GM19043 (cell line): ENCODE measurements at regions not wholly inside any gene's neighbourhood (a gene's known extent, or its start where the extent isn't known, plus 50 kb on each side); places are given as distances from the start of the nearest gene placed in this dataset.

Experiments
- ATAC-seq: cut with Tn5 transposase; IDR thresholded peaks from one replicate; pipeline ENCODE4 v1.9.1; 2021; ENCODE audit warnings: low read depth; ENCODE audit not compliant: unreplicated experiment

GRCh38 chr6:154561750-154562149, 51.3 kb upstream of the CNKSR3 start:
- no peak for ATAC-seq

DNA sequence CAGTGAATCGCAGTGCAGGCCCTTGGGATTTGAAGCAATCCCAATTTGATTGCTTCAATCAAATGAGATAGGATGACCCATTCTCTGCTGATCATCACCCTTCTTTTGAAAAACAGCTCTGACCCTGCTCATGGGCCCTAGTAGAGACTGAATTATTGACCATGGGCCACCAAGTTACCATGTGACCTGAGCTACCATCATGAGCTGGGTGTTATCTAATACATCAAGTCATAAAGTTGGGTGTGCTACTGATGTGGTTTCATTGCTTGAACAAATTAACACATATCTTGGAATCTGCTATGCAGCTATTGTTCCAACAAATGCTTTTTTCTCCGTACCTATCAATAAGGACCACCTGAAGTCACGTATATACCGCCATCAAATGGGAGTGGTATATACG, 54.8 kb upstream of the CNKSR3 start:
- ATAC-seq = no peak

DNA sequence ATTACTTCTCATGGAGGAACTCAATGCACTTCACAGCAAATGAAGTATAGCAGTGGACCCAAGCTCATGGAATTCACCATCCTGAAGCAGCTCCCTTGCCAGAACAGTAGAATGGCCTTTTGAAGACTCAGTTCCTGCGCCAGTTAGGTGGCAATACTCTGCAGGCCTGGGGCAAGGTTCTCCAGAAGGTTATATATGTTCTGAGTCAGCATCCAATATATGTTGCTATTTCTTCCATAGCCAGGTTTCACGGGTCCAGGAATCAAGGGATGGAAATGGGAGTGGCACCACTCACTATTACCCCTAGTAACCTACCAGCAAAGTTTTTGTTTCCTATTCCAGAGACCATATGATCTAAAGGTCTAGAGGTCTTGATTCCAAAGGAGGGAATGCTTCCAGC, 56.4 kb upstream of the CNKSR3 start:
- no peak for ATAC-seq

- ATAC-seq = no peak
These were observed 57.3 kb upstream of the CNKSR3 start for GRCh38 chr6:154567695-154568220.

DNA sequence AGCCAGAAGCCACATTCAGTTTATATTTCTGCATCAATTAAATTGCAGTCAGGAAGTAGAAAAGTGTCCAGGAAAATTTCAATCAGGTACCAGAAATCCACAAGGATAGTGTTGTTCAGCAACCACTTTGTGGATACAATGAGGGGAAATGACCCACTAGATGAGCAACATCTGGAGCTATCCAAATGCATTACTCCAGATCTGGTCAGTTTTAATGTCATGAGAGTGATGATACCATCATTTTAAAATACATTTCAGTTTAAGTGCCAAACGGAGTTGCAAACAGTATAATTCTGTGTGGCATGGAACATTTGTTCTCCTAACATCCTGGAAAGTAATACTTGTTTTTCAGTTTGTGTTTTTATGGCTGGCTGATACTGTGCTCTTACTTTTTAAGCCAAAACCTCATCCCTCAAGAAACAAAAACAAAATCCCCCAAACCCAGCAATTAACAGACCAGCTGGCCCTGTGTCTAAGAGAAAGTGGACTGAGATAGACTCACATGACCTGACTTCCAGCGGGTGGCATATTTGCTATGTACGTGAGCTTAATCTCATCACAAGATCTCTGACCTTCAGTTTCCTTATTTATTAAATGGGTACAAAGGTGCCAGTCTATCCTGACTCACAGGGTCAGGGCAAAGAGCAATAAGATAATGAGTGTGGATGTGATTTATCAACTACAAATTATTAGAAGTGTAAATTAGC, 58.8 kb upstream of the CNKSR3 start:
- ATAC-seq = no peak

DNA sequence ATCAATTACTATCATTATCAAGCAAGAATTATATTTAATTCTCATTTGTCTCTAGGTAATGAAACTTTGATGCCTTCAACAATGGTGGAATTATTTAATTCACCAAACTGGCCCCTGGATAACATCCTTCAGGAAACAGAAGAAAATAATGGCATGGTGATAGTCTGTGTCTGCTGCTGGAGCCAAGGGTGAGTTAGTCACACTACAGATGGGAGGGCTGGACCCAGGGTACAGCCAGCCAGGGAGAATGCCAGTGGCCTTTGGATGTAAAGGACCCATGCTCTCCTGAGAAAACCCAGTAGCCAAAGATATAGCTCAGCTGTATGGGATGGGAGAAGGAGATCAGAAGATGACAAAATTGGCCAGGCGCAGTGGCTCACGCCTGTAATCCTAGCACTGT, 60.0 kb upstream of the CNKSR3 start:
- ATAC-seq = no peak

DNA sequence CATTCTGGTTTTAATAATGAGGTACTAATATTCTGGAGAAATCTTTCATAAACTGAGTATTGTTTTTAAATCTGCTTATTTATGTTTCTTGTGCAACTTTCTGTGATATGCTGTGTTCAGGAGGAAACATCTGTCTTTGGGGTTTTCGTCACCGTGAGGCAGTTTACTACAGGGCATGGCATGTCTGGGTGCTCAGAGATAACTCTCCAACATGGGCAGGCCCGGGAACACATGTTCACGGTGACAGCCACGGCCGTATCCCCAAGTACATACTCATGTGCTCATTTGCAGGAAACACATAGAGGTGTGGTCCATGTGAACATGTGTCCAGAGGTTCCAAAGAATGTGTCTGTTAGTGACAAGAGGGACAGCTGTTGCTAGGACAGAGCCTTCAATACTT, 62.1 kb upstream of the CNKSR3 start:
- no peak for ATAC-seq

DNA sequence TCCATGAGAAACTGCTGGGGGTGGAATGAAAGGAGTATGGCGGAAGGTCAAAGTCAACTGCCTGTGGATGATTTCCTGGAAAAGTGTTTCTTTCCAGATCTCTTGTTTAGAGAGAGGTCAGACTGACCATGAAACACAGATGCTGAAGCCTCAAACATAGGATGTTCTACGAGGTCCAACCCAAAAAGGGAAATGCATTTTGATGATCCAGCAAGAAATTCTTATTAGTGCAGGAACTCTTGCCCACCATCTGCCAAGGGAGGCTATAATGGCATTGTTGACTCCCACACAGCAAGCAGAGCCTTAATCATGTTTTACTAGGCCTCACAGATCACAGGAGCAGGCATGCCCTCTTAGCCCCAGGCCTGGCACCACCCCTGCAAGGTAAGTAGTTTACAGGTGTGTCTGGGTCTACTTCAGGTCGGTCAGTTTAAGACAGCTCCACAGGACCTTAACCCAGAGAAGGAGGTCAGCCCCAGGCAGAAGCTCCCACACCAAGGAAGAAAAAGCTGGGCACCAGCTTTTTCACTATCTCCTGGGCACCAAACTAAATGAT, 67.6 kb upstream of the CNKSR3 start:
- ATAC-seq = no peak

DNA sequence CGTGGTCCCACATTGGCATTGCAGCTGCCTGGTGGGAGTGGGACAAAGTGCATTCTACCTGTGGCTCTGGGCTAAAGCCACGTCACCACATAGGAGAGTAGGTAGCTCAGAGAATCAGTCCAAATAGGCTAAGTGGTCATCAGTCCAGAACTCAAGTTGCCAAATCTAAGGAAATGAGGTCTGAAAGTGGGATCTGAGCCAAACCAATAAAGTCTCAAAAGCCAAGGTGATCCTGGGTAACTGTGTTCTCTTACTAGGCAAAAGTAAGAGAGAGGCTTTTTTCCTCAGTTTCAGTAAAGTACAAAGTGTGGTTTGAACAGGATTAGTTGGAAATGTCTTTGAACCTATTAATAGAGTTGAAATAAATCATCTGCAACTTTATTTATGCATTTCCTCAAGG, 68.6 kb upstream of the CNKSR3 start:
- ATAC-seq = no peak

GRCh38 chr6:154579485-154579884, 69.0 kb upstream of the CNKSR3 start:
- ATAC-seq = no peak

DNA sequence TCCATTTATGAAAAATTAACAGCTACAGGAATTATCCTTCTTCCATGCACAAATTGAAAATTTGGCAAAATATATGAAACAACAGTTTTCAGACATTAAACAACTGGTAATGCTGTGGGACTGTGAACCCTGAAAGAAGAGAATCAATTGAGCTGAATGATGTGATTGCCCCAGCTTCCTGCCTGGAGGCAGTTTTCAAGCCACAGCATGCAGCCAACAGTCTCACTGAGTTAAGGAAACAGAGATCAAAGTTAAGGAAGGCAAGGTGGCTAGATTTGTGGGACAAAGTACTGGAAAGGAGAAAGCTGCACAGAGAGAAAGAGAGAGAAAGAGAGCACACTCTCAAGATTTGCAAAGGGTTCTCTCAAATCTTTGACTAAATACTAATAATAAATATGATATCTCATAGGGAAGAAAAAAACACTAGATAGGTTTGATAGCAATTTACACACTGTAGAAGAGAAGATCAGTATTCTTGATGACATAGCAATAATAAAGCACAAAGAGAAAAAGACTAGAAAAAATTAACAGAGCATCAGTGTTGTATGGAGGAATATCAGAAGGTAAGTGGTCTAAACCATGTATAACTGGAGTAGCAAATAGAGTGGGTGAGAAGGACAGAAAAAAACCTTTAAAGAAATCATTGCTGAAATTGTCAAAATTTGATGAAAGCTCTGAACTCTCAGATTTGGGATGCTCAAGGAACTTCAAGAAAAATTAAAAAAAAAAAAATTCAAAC, 70.1 kb upstream of the CNKSR3 start:
- ATAC-seq = no peak

DNA sequence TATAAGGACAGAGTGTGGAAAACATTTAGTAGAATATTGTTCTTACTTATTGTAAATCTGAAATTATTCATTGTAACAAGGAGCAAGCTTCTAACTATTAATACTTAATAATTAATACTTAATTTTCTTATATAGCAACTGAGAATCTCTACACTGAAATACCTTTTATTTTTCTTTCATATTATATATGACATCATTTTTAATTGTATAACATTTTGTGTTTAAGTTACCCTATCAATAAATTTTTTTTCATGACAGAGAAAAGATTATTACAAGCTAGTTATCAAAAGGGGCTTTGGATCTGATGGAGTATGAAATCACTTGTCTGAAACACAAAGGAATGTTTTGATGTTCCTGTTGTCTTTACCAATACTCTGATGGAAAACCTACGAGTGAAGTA, 72.2 kb upstream of the CNKSR3 start:
- ATAC-seq = no peak

GRCh38 chr6:154583546-154584188, 73.2 kb upstream of the CNKSR3 start:
- ATAC-seq = no peak

DNA sequence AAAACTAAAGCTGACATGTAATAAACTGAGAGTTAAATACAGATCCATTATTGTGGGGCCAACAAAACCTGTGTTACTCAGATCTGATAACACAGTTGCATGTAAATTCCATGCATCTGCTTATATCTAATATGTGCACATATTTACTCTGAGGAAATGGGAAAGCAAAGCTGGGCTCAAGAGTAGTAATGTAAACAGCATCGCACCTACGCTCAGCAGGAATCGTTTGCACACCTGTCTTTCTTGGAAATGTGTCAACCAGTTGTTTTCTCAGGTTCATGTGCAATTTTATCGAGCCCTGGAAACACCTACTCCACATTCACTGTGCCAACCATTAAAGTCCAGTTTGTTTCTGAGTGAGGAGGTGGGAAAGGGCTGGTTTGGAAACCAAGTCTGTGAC, 80.3 kb upstream of the CNKSR3 start:
- ATAC-seq = no peak

DNA sequence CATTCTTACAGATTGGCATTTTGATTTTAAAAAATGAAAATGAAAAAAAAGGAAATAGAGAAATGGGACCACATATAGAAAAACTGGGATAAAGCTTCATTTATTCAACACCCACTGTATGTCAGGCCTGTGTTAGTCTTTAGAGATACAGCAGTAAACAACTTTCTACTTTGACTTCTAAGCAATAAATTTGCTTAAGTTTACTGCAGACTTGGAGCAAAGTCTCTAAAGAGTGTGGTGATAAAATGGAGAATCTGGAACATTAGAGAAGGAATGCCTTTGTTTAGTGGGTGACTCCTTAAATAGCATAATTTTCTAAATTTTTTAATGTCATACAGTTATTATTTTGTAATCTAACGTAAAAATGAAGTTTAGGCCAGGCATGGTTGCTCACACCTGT, 80.7 kb upstream of the CNKSR3 start:
- ATAC-seq = no peak

DNA sequence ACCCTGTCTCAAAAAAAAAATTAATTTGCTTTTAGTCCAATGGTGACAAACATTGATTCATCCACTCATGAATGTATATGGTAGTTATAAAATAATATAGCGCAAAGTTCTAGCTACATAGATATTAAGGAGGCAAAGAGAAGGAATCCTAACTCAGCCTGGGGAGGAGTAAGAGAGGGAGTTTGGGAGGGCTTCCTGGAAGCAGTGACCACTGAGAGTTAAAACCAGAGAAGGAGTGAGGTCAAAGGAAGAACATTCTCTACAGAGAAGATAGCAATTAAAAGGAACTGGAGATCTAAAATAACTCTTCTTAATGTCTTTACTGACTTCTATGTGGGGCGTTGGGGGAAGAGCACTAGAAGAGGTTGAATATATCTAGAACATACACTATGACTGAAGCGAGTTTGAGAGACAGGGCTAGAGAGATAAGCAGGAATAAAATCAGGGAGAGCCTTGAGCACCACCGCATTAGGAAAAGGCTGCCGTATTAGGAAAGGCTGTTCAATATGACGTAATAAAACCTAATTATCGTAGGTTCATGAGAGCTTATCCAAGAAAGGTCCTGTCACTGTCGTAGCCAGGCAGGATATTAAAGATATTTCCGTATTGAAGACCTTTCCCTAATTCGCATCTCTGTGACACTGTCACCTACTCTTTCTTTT, 81.8 kb upstream of the CNKSR3 start:
- ATAC-seq = no peak

DNA sequence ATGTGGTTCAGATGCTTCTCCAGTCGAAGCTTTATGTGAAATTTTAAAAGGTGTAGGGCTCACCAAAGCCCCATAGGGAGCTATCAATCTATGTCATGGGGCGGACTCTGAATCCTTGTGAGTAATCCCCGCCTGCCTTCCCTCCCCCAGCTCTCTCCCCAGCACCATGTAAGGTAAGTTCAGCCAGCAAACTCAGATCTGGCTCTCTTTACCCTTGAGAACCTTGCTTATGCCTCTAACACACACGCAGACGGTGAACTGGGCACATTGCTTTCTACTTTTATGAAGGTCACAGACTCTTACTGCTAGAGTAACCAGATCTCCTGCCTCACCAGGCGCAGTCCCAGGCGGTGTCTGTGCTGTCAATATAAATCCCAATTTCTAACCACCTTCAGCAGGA, 82.6 kb upstream of the CNKSR3 start:
- ATAC-seq = no peak

DNA sequence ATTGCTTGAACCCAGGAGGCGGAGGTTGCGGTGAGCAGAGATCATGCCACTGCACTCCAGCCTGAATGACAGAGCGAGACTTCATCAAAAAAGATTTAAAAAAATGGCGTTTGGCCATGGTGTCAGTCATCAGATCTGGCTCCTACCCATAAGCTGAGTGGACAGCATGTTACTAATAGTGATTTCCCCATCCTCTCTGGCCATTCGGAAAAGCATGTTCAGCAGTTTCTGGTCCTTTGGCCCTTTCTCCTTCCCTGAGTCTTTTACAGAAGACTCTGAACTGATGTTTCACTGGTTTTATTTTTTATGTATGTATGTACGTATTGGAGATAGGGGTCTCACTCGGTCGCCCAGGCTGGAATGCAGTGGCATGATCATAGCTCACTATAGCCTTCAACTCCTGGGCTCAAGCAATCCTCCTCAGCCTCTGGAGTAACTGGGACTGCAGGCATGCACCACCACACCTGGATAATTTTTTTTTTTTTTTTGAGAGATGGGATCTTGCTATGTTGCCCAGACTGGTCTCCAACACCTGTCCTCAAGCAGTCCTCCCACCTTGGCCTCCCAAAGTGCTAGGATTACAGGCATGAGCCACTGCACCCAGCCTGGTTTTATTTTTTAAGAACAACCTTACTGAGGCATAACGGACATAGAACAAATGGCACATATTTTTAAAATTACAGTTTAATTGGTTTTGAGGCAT, 84.2 kb upstream of the CNKSR3 start:
- no peak for ATAC-seq

GRCh38 chr6:154595538-154595937, 85.1 kb upstream of the CNKSR3 start:
- no peak for ATAC-seq

DNA sequence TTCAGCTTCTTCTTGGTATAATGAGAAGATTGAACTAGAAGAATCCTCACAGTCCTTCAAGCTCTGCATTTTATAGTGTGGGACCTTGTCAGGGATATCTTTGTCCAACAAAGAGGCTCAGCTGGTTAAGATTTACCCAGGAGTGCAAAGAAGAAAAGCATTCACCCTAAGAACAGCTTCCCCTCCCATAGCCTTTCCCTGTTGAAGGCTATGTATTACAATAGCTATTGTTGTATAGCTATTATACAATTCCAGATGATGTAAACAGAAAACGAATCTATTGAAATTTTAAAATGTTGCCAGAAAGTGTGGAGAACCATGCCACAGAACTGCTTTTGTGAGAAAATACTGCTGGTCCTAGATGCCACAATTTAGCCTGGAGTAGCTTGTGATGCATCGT, 85.5 kb upstream of the CNKSR3 start:
- ATAC-seq = no peak
